ENCODE measurements at regions not wholly inside any gene's neighbourhood (a gene's known extent, or its start where the extent isn't known, plus 50 kb on each side); places are given as distances from the start of the nearest gene placed in this dataset.

GRCh38 chr2:101540518-101540917 lies 65.6 kb upstream of the RFX8 start:
- intact Hi-C loops (cut with DNase I): no loop called here
- 48% methylated on average over 3 of the region's 3 CpGs for WGBS
- H3K36me3 ChIP-seq: no peaks in the 10 kb centered on the region

GRCh38 chr2:101538076-101538475 lies 63.2 kb upstream of the RFX8 start:
- 88% methylated on average over 3 of the region's 3 CpGs for WGBS
- H3K4me1 ChIP-seq (replicated peaks): no peaks in the 10 kb centered on the region
- H3K36me3 ChIP-seq: no peaks in the 10 kb centered on the region
- intact Hi-C loops (cut with DNase I): no loop called here
- TF ChIP-seq POLR2AphosphoS5 (IDR thresholded peaks at IDR 0.05) (no peak), CTCF (IDR thresholded peaks at IDR 0.05) (no peak), POLR2A (IDR thresholded peaks at IDR 0.05) (no peak)
- no peaks in the 10 kb centered on the region for H3K27me3 ChIP-seq (replicated peaks; ENCODE audit: insufficient read depth)
- DNase-seq (ENCODE audit: low spot score): no peak
- no peak overlapping the region for H3K27ac ChIP-seq
- H3K9me3 ChIP-seq: no peaks in the 10 kb centered on the region
- no peak overlapping the region for H3K4me3 ChIP-seq

More at GRCh38 chr2:101540518-101540917, 65.6 kb upstream of the RFX8 start:
- H3K4me3 ChIP-seq: no peak overlapping the region
- H3K27ac ChIP-seq: no peak overlapping the region
- no peaks in the 10 kb centered on the region for H3K27me3 ChIP-seq (replicated peaks; ENCODE audit: insufficient read depth)
- H3K9me3 ChIP-seq: no peaks in the 10 kb centered on the region
- no peaks in the 10 kb centered on the region for H3K4me1 ChIP-seq (replicated peaks)
- no peak for DNase-seq (ENCODE audit: low spot score)
- TF ChIP-seq POLR2A (IDR thresholded peaks at IDR 0.05) (no peak), POLR2AphosphoS5 (IDR thresholded peaks at IDR 0.05) (no peak), CTCF (IDR thresholded peaks at IDR 0.05) (no peak)

GRCh38 chr2:101534149-101534611 lies 59.3 kb upstream of the RFX8 start:
- Histone ChIP-seq H3K4me1 (replicated peaks) (no peaks in the 10 kb centered on the region), H3K9me3 (no peaks in the 10 kb centered on the region), H3K36me3 (no peaks in the 10 kb centered on the region), H3K27me3 (replicated peaks; ENCODE audit: insufficient read depth) (no peaks in the 10 kb centered on the region), H3K27ac (no peak overlapping the region), H3K4me3 (no peak overlapping the region)
- no peak for DNase-seq (ENCODE audit: low spot score)
- WGBS: 50% methylated on average over 9 of the region's 9 CpGs
- TF ChIP-seq CTCF (IDR thresholded peaks at IDR 0.05): no peak
- TF ChIP-seq POLR2AphosphoS5 (IDR thresholded peaks at IDR 0.05): no peak
- TF ChIP-seq POLR2A (IDR thresholded peaks at IDR 0.05): no peak
- intact Hi-C loops (cut with DNase I): no loop called here

- Histone ChIP-seq H3K9me3 (no peaks in the 10 kb centered on the region), H3K36me3 (no peaks in the 10 kb centered on the region), H3K27ac (no peak overlapping the region), H3K4me3 (no peak overlapping the region), H3K4me1 (replicated peaks) (no peaks in the 10 kb centered on the region), H3K27me3 (replicated peaks; ENCODE audit: insufficient read depth) (no peaks in the 10 kb centered on the region)
- no peak for DNase-seq (ENCODE audit: low spot score)
- WGBS: 44% methylated on average over 10 of the region's 10 CpGs
- intact Hi-C loops (cut with DNase I): no loop called here
- TF ChIP-seq CTCF (IDR thresholded peaks at IDR 0.05) (no peak), POLR2A (IDR thresholded peaks at IDR 0.05) (no peak), POLR2AphosphoS5 (IDR thresholded peaks at IDR 0.05) (no peak)
Measured at GRCh38 chr2:101533561-101534148, 58.7 kb upstream of the RFX8 start.

- H3K4me3 ChIP-seq: no peak overlapping the region
- WGBS: 88% methylated on average over 4 of the region's 4 CpGs
- TF ChIP-seq POLR2AphosphoS5 (IDR thresholded peaks at IDR 0.05) (no peak), CTCF (IDR thresholded peaks at IDR 0.05) (no peak), POLR2A (IDR thresholded peaks at IDR 0.05) (no peak)
- H3K27me3 ChIP-seq (replicated peaks; ENCODE audit: insufficient read depth): no peaks in the 10 kb centered on the region
- no peaks in the 10 kb centered on the region for H3K36me3 ChIP-seq
- no peaks in the 10 kb centered on the region for H3K4me1 ChIP-seq (replicated peaks)
- intact Hi-C loops (cut with DNase I): no loop called here
- no peaks in the 10 kb centered on the region for H3K9me3 ChIP-seq
- H3K27ac ChIP-seq: no peak overlapping the region
- no peak for DNase-seq (ENCODE audit: low spot score)
Measured at GRCh38 chr2:101528501-101528900, 53.6 kb upstream of the RFX8 start.

All from prostate gland (tissue), 2 donors.